ENCODE measurements at regions not wholly inside any gene's neighbourhood (a gene's known extent, or its start where the extent isn't known, plus 50 kb on each side); places are given as distances from the start of the nearest gene placed in this dataset.

GRCh38 chr19:30155381-30156200, 213.6 kb downstream of the URI1 start:
- no peak for TF ChIP-seq CTCF (IDR thresholded peaks at IDR 0.05)
- Histone ChIP-seq H2AFZ (no peak overlapping the region), H3K27me3 (ENCODE audit: control insufficient read depth, insufficient read depth, low read length) (no peaks in the 10 kb centered on the region), H3K9me3 (ENCODE audit: control insufficient read depth, low read length) (no peaks in the 10 kb centered on the region), H3K79me2 (no peaks in the 10 kb centered on the region), H3K4me3 (ENCODE audit: low read depth, low read length) (no peak overlapping the region), H3K27ac (no peak overlapping the region), H3K36me3 (ENCODE audit: control insufficient read depth, insufficient read depth, low read length) (no peaks in the 10 kb centered on the region), H3K4me2 (ENCODE audit: low read length) (no peak overlapping the region), H3K9ac (no peak overlapping the region), H3K4me1 (no peaks in the 10 kb centered on the region)

GRCh38 chr19:30156646-30157045, 214.6 kb downstream of the URI1 start:
- no peaks in the 10 kb centered on the region for H3K4me1 ChIP-seq
- no peak overlapping the region for H3K9ac ChIP-seq
- no peak overlapping the region for H3K27ac ChIP-seq
- H3K79me2 ChIP-seq: no peaks in the 10 kb centered on the region
- H3K4me2 ChIP-seq (ENCODE audit: low read length): no peak overlapping the region
- H3K27me3 ChIP-seq (ENCODE audit: control insufficient read depth, insufficient read depth, low read length): no peaks in the 10 kb centered on the region
- H2AFZ ChIP-seq: no peak overlapping the region
- no peaks in the 10 kb centered on the region for H3K36me3 ChIP-seq (ENCODE audit: control insufficient read depth, insufficient read depth, low read length)
- no peak overlapping the region for H3K4me3 ChIP-seq (ENCODE audit: low read depth, low read length)
- TF ChIP-seq CTCF (IDR thresholded peaks at IDR 0.05): no peak
- H3K9me3 ChIP-seq (ENCODE audit: control insufficient read depth, low read length): no peaks in the 10 kb centered on the region

- TF ChIP-seq CTCF (IDR thresholded peaks at IDR 0.05): no peak
- no peak overlapping the region for H3K27ac ChIP-seq
Observed at GRCh38 chr19:30158067-30158892, 213.9 kb upstream of the ZNF536 start.

GRCh38 chr19:30158893-30159245, 213.3 kb upstream of the ZNF536 start:
- H3K4me1 ChIP-seq: no peaks in the 10 kb centered on the region
- no peak overlapping the region for H2AFZ ChIP-seq
- no peak overlapping the region for H3K9ac ChIP-seq
- no peaks in the 10 kb centered on the region for H3K36me3 ChIP-seq (ENCODE audit: control insufficient read depth, insufficient read depth, low read length)
- no peaks in the 10 kb centered on the region for H3K9me3 ChIP-seq (ENCODE audit: control insufficient read depth, low read length)
- no peaks in the 10 kb centered on the region for H3K79me2 ChIP-seq
- no peak overlapping the region for H3K27ac ChIP-seq
- no peak overlapping the region for H3K4me2 ChIP-seq (ENCODE audit: low read length)
- no peak for TF ChIP-seq CTCF (IDR thresholded peaks at IDR 0.05)
- H3K4me3 ChIP-seq (ENCODE audit: low read depth, low read length): no peak overlapping the region
- H3K27me3 ChIP-seq (ENCODE audit: control insufficient read depth, insufficient read depth, low read length): no peaks in the 10 kb centered on the region

More at GRCh38 chr19:30158067-30158892, 213.9 kb upstream of the ZNF536 start:
- Histone ChIP-seq H3K9ac (no peak overlapping the region), H3K4me3 (ENCODE audit: low read depth, low read length) (no peak overlapping the region), H2AFZ (no peak overlapping the region), H3K4me1 (no peaks in the 10 kb centered on the region), H3K4me2 (ENCODE audit: low read length) (no peak overlapping the region), H3K36me3 (ENCODE audit: control insufficient read depth, insufficient read depth, low read length) (no peaks in the 10 kb centered on the region), H3K9me3 (ENCODE audit: control insufficient read depth, low read length) (no peaks in the 10 kb centered on the region), H3K79me2 (no peaks in the 10 kb centered on the region), H3K27me3 (ENCODE audit: control insufficient read depth, insufficient read depth, low read length) (no peaks in the 10 kb centered on the region)

Data from parathyroid adenoma (tissue), 2 donors.